SK-N-MC (cell line): ENCODE measurements at regions not wholly inside any gene's neighbourhood (a gene's known extent, or its start where the extent isn't known, plus 50 kb on each side); places are given as distances from the start of the nearest gene placed in this dataset.
"Not testable (repeated sequence)": the region's sequence is repeated elsewhere in the genome, so short reads cannot be mapped to it uniquely, and the experiment has no call there.

Source experiments
- DNase-seq: peaks from one replicate; pipeline ENCODE4 v3.0.0-alpha.2; 2011; ENCODE audit warnings: low read depth, low spot score
- H3K27ac ChIP-seq: fragments of 200-600 bp; sonication (generic); 2 replicates; pipeline ENCODE4 v1.5.1; 2016; ENCODE audit warnings: mixed run types
- H3K36me3 ChIP-seq: fragments of 200-600 bp; sonication (generic); 2 replicates; pipeline ENCODE4 v1.6.1; 2017; ENCODE audit warnings: antibody characterized with exemption, low read length, mixed read lengths; ENCODE audit not compliant: insufficient read depth
- H3K4me3 ChIP-seq: fragments of 200-600 bp; sonication (generic); 2 replicates; pipeline ENCODE4 v1.5.1; 2016
- H3K9ac ChIP-seq: fragments of 200-600 bp; sonication (generic); 2 replicates; pipeline ENCODE4 v1.8.0; 2017; ENCODE audit warnings: mixed run types, mixed read lengths; ENCODE audit not compliant: insufficient read length
- H3K9me3 ChIP-seq: fragments of 200-600 bp; sonication (generic); 2 replicates; pipeline ENCODE4 v1.6.1; 2017; ENCODE audit warnings: low read depth, mild to moderate bottlenecking, antibody characterized with exemption, low read length, moderate library complexity, mixed read lengths
- EZH2 ChIP-seq: fragments of 200-600 bp; sonication (generic); IDR thresholded peaks from one replicate; pipeline ENCODE4 v1.6.1; 2017; ENCODE audit warnings: antibody characterized with exemption
- FOXP2 ChIP-seq: optimal IDR thresholded peaks from 2 replicates; pipeline ENCODE3; 2011; ENCODE audit warnings: mild to moderate bottlenecking, moderate library complexity; ENCODE audit not compliant: insufficient read depth; ENCODE audit errors: extremely low read length, control extremely low read depth
- POLR2AphosphoS5 ChIP-seq: IDR thresholded peaks from 2 replicates; pipeline ENCODE4 v1.6.1; 2012; ENCODE audit warnings: mild to moderate bottlenecking, low read depth, low read length, borderline replicate concordance

- Histone ChIP-seq H3K27ac (no peak overlapping the region), H3K9ac (no peak overlapping the region), H3K9me3 (no peaks in the 10 kb centered on the region), H3K4me3 (no peak overlapping the region), H3K36me3 (no peaks in the 10 kb centered on the region)
- TF ChIP-seq EZH2, result no peak
- TF ChIP-seq POLR2AphosphoS5, result no peak
- TF ChIP-seq FOXP2, result no peak
- DNase-seq, result no peak
These were observed 121.2 kb downstream of the IGLL1 start for GRCh38 chr22:23458663-23459541.

- no peak for DNase-seq
These were observed 122.6 kb downstream of the IGLL1 start for GRCh38 chr22:23457380-23457985.

GRCh38 chr22:23456666-23457379, 123.3 kb downstream of the IGLL1 start:
- DNase-seq, H3K9ac ChIP-seq, H3K9me3 ChIP-seq, H3K27ac ChIP-seq, H3K36me3 ChIP-seq, H3K4me3 ChIP-seq: not testable (repeated sequence)

More at GRCh38 chr22:23457380-23457985, 122.6 kb downstream of the IGLL1 start:
- Histone ChIP-seq H3K27ac (no peak overlapping the region), H3K36me3 (no peaks in the 10 kb centered on the region), H3K9ac (no peak overlapping the region), H3K9me3 (no peaks in the 10 kb centered on the region), H3K4me3 (no peak overlapping the region)
- TF ChIP-seq EZH2 (no peak), POLR2AphosphoS5 (no peak), FOXP2 (no peak)

- not testable (repeated sequence) for H3K4me3 ChIP-seq, H3K36me3 ChIP-seq, H3K27ac ChIP-seq, H3K9me3 ChIP-seq, H3K9ac ChIP-seq, DNase-seq
These were observed 125.7 kb downstream of the IGLL1 start for GRCh38 chr22:23454345-23454744.

- no peak overlapping the region for H3K27ac ChIP-seq
- TF ChIP-seq POLR2AphosphoS5 (no peak), EZH2 (no peak)
- H3K36me3 ChIP-seq, result no peaks in the 10 kb centered on the region
- DNase-seq, result no peak
- H3K9me3 ChIP-seq, result no peaks in the 10 kb centered on the region
- H3K9ac ChIP-seq, result no peak overlapping the region
- no peak overlapping the region for H3K4me3 ChIP-seq
These were observed 126.8 kb downstream of the IGLL1 start for GRCh38 chr22:23453277-23453676.

GRCh38 chr22:23452231-23453010, 127.7 kb downstream of the IGLL1 start:
- Histone ChIP-seq H3K9ac (no peak overlapping the region), H3K27ac (no peak overlapping the region), H3K4me3 (no peak overlapping the region), H3K36me3 (no peaks in the 10 kb centered on the region), H3K9me3 (no peaks in the 10 kb centered on the region)
- TF ChIP-seq EZH2, result no peak
- no peak for TF ChIP-seq FOXP2
- TF ChIP-seq POLR2AphosphoS5, result no peak
- DNase-seq, result no peak

- H3K9ac ChIP-seq, result not testable (repeated sequence)
These were observed 128.4 kb downstream of the IGLL1 start for GRCh38 chr22:23451452-23452230.

GRCh38 chr22:23450821-23451220, 129.3 kb downstream of the IGLL1 start:
- not testable (repeated sequence) for H3K36me3 ChIP-seq, H3K9ac ChIP-seq, H3K9me3 ChIP-seq, DNase-seq, H3K4me3 ChIP-seq, H3K27ac ChIP-seq

More at GRCh38 chr22:23451452-23452230, 128.4 kb downstream of the IGLL1 start:
- not testable (repeated sequence) for H3K4me3 ChIP-seq, H3K27ac ChIP-seq, DNase-seq, H3K36me3 ChIP-seq, H3K9me3 ChIP-seq
